H9 (cell line): ENCODE measurements at regions not wholly inside any gene's neighbourhood (a gene's known extent, or its start where the extent isn't known, plus 50 kb on each side); places are given as distances from the start of the nearest gene placed in this dataset.

ENCODE experiments used
- DNase-seq: peaks from one replicate; pipeline ENCODE4 v3.0.0-alpha.2; 2017
- H2AFZ ChIP-seq: one replicate; pipeline ENCODE4 v1.6.1; 2013; ENCODE audit warnings: mild to moderate bottlenecking, low read length, control low read depth, moderate library complexity
- H2AK5ac ChIP-seq: 2 replicates; pipeline ENCODE4 v1.6.1; 2013; ENCODE audit warnings: low read length, control low read depth, mixed read lengths; ENCODE audit not compliant: insufficient read length
- H2BK120ac ChIP-seq: one replicate; pipeline ENCODE4 v1.6.1; 2013; ENCODE audit warnings: low read depth, mild to moderate bottlenecking, low read length, control low read depth, inconsistent platforms; ENCODE audit not compliant: poor library complexity, severe bottlenecking
- H2BK12ac ChIP-seq: 2 replicates; pipeline ENCODE4 v1.6.1; 2013; ENCODE audit warnings: low read length, control low read depth, mixed read lengths, low read depth; ENCODE audit not compliant: insufficient read length
- H2BK15ac ChIP-seq: 2 replicates; pipeline ENCODE4 v1.6.1; 2013; ENCODE audit warnings: low read depth, low read length, control low read depth
- H2BK20ac ChIP-seq: one replicate; pipeline ENCODE4 v1.6.1; 2013; ENCODE audit warnings: low read depth, mild to moderate bottlenecking, low read length, control low read depth, inconsistent platforms; ENCODE audit not compliant: poor library complexity, severe bottlenecking
- H2BK5ac ChIP-seq: 2 replicates; pipeline ENCODE4 v1.6.1; 2013; ENCODE audit warnings: low read length, control low read depth, mixed read lengths; ENCODE audit not compliant: insufficient read length
- H3K14ac ChIP-seq: 2 replicates; pipeline ENCODE4 v1.6.1; 2013; ENCODE audit warnings: low read length, control low read depth; ENCODE audit not compliant: insufficient read depth
- H3K18ac ChIP-seq: 2 replicates; pipeline ENCODE4 v1.6.1; 2013; ENCODE audit warnings: low read depth, mild to moderate bottlenecking, mixed read lengths, low read length, control low read depth; ENCODE audit not compliant: insufficient read length
- H3K23ac ChIP-seq: 2 replicates; pipeline ENCODE4 v1.6.1; 2013; ENCODE audit warnings: low read length, control low read depth, mixed read lengths, low read depth; ENCODE audit not compliant: insufficient read length
- H3K23me2 ChIP-seq: 2 replicates; pipeline ENCODE4 v1.6.1; 2013; ENCODE audit warnings: low read depth, mild to moderate bottlenecking, mixed read lengths, low read length, control low read depth; ENCODE audit not compliant: insufficient read length, poor library complexity, severe bottlenecking
- H3K27ac ChIP-seq: 2 replicates; pipeline ENCODE4 v1.5.1; 2013; ENCODE audit warnings: low read length, control low read depth, mixed read lengths, low read depth; ENCODE audit not compliant: insufficient read length
- H3K27me3 ChIP-seq: 2 replicates; pipeline ENCODE4 v1.6.1; 2013; ENCODE audit warnings: low read length, control low read depth, inconsistent platforms; ENCODE audit not compliant: insufficient read depth
- H3K4ac ChIP-seq: 2 replicates; pipeline ENCODE4 v1.6.1; 2013; ENCODE audit warnings: low read depth, mild to moderate bottlenecking, control low read depth, inconsistent platforms, low read length, moderate library complexity
- H3K4me1 ChIP-seq: 2 replicates; pipeline ENCODE4 v1.6.1; 2013; ENCODE audit warnings: low read length, control low read depth, inconsistent platforms; ENCODE audit not compliant: insufficient read depth
- H3K4me2 ChIP-seq: 2 replicates; pipeline ENCODE4 v1.6.1; 2013; ENCODE audit warnings: low read length, control low read depth, mixed read lengths; ENCODE audit not compliant: insufficient read length, insufficient read depth
- H3K56ac ChIP-seq: 2 replicates; pipeline ENCODE4 v1.6.1; 2013; ENCODE audit warnings: low read depth, mild to moderate bottlenecking, mixed read lengths, low read length, control low read depth; ENCODE audit not compliant: insufficient read length
- H3K79me1 ChIP-seq: 2 replicates; pipeline ENCODE4 v1.6.1; 2013; ENCODE audit warnings: low read depth, mild to moderate bottlenecking, moderate library complexity, low read length, control low read depth, inconsistent platforms; ENCODE audit not compliant: insufficient read depth, poor library complexity, severe bottlenecking
- H3K79me2 ChIP-seq: 2 replicates; pipeline ENCODE4 v1.6.1; 2013; ENCODE audit warnings: low read length, control low read depth, inconsistent platforms; ENCODE audit not compliant: insufficient read depth
- H3K9ac ChIP-seq: 2 replicates; pipeline ENCODE4 v1.6.1; 2013; ENCODE audit warnings: low read length, control low read depth, mixed read lengths; ENCODE audit not compliant: insufficient read length; ENCODE audit errors: extremely low read depth
- H3K9me3 ChIP-seq: one replicate; pipeline ENCODE4 v1.6.1; 2013; ENCODE audit warnings: low read depth, low read length, inconsistent platforms; ENCODE audit not compliant: control insufficient read depth
- H3T11ph ChIP-seq: one replicate; pipeline ENCODE4 v1.6.1; 2013; ENCODE audit warnings: mild to moderate bottlenecking, low read length, control low read depth, inconsistent platforms
- H4K20me1 ChIP-seq: one replicate; pipeline ENCODE4 v1.6.1; 2013; ENCODE audit not compliant: control insufficient read depth, insufficient read length, insufficient read depth
- H4K5ac ChIP-seq: 2 replicates; pipeline ENCODE4 v1.6.1; 2013; ENCODE audit warnings: low read depth, mild to moderate bottlenecking, mixed read lengths, low read length, control low read depth; ENCODE audit not compliant: insufficient read length
- H4K8ac ChIP-seq: replicated peaks from 2 replicates; pipeline ENCODE4 v1.6.1; 2013; ENCODE audit warnings: low read length, control low read depth, mixed read lengths, low read depth; ENCODE audit not compliant: insufficient read length
- H4K91ac ChIP-seq: 2 replicates; pipeline ENCODE4 v1.6.1; 2013; ENCODE audit warnings: low read depth, mild to moderate bottlenecking, moderate library complexity, mixed read lengths, low read length, control low read depth; ENCODE audit not compliant: insufficient read length
- H3K27ac Mint-ChIP-seq, 3 experiments: 2 replicates in 2 of 3; 3 replicates in 1 of 3; pipeline ENCODE4 v1.8.0; 2020 to 2021; ENCODE audit warnings: mixed read lengths in 3 of 3, mild to moderate bottlenecking in 1 of 3, moderate library complexity in 1 of 3
- H3K27me3 Mint-ChIP-seq: 2 replicates; pipeline ENCODE4 v1.8.0; 2021; ENCODE audit warnings: low read depth, mild to moderate bottlenecking, moderate library complexity, mixed read lengths
- H3K36me3 Mint-ChIP-seq, 3 experiments: 2 replicates in 2 of 3; 3 replicates in 1 of 3; pipeline ENCODE4 v1.8.0; 2020 to 2021; ENCODE audit warnings: low read depth in 3 of 3, mixed read lengths in 3 of 3; ENCODE audit not compliant: insufficient read depth in 1 of 3
- H3K4me1 Mint-ChIP-seq, 2 experiments: 2 replicates each; pipeline ENCODE4 v1.8.0; 2020; ENCODE audit warnings: mixed read lengths in 2 of 2
- H3K4me3 Mint-ChIP-seq, 2 experiments: 2 replicates in 1 of 2; 3 replicates in 1 of 2; pipeline ENCODE4 v1.8.0; 2020 to 2021; ENCODE audit warnings: mild to moderate bottlenecking in 2 of 2, mixed read lengths in 2 of 2, moderate library complexity in 1 of 2
- H3K9me3 Mint-ChIP-seq, 2 experiments: 2 replicates in 1 of 2; 3 replicates in 1 of 2; pipeline ENCODE4 v1.8.0; 2020; ENCODE audit warnings: mild to moderate bottlenecking in 2 of 2, mixed read lengths in 2 of 2, moderate library complexity in 1 of 2
- CTCF ChIP-seq: fragments of 200-600 bp; sonication (generic); conservative IDR thresholded peaks from 3 replicates; pipeline ENCODE4 v1.8.0; 2021; ENCODE audit warnings: antibody characterized with exemption, mild to moderate bottlenecking
- WGBS: extraction: QIAGEN DNeasy Blood & Tissue Kit; methylation state at CpG from one replicate; pipeline ENCODE4 v1.1.7; 2013; ENCODE audit warnings: missing lambda C conversion rate, low lambda C conversion rate, mixed read lengths; ENCODE audit not compliant: insufficient read length; ENCODE audit errors: extremely low coverage; 5-methylcytosine and 5-hydroxymethylcytosine counted together

GRCh38 chr10:44459671-44460070, 74.8 kb upstream of the CXCL12 start:
- H3K4ac ChIP-seq: no peak overlapping the region
- H3K79me1 ChIP-seq: no peaks in the 10 kb centered on the region
- no peak overlapping the region for H3K56ac ChIP-seq
- Mint-ChIP-seq H3K27ac (peak overlapping the region in 1 of 3 experiments; percentile 62; a peak in 1 of 7 replicates), H3K36me3 (peaks cover 0 to 3% (median 0%) of the 10 kb centered on the region in 3 experiments; a peak in 2 of 7 replicates), H3K27me3 (no peaks in the 10 kb centered on the region; the same call in 1 of the 2 replicates), H3K4me1 (no peaks in the 10 kb centered on the region), H3K9me3 (peaks cover 6 to 8% of the 10 kb centered on the region in 2 experiments; a peak in 4 of 5 replicates), H3K4me3 (no peak overlapping the region)
- no peaks in the 10 kb centered on the region for H3K4me1 ChIP-seq
- H2BK20ac ChIP-seq: no peak overlapping the region
- H3K9me3 ChIP-seq: no peaks in the 10 kb centered on the region
- no peak overlapping the region for H4K8ac ChIP-seq
- no peak overlapping the region for H2BK5ac ChIP-seq
- H3K14ac ChIP-seq: no peak overlapping the region
- H3T11ph ChIP-seq: no peak overlapping the region
- H2AK5ac ChIP-seq: no peak overlapping the region
- no peak overlapping the region for H3K4me2 ChIP-seq
- DNase-seq: no peak
- H4K20me1 ChIP-seq: no peaks in the 10 kb centered on the region
- H3K27me3 ChIP-seq: no peaks in the 10 kb centered on the region
- no peak overlapping the region for H2BK15ac ChIP-seq
- no peak overlapping the region for H4K5ac ChIP-seq
- H2AFZ ChIP-seq: no peak overlapping the region
- no peaks in the 10 kb centered on the region for H3K23me2 ChIP-seq
- H4K91ac ChIP-seq: no peak overlapping the region
- no CpG with 5 or more reads among the region's 2 CpGs for WGBS
- H3K23ac ChIP-seq: no peak overlapping the region
- no peak overlapping the region for H3K9ac ChIP-seq
- no peak for TF ChIP-seq CTCF
- no peak overlapping the region for H3K27ac ChIP-seq
- no peak overlapping the region for H3K18ac ChIP-seq
- no peak overlapping the region for H2BK120ac ChIP-seq
- H2BK12ac ChIP-seq: no peak overlapping the region
- H3K79me2 ChIP-seq: no peaks in the 10 kb centered on the region
